ENCODE measurements at regions not wholly inside any gene's neighbourhood (a gene's known extent, or its start where the extent isn't known, plus 50 kb on each side); places are given as distances from the start of the nearest gene placed in this dataset.

- TF ChIP-seq CTCF (IDR thresholded peaks at IDR 0.05) (no peak), POLR2A (IDR thresholded peaks at IDR 0.05) (no peak), EP300 (IDR thresholded peaks at IDR 0.05) (no peak)
These were observed 437.5 kb downstream of the CBLN4 start for GRCh38 chr20:55567826-55568225.
